ENCODE measurements at regions not wholly inside any gene's neighbourhood (a gene's known extent, or its start where the extent isn't known, plus 50 kb on each side); places are given as distances from the start of the nearest gene placed in this dataset.

DNA sequence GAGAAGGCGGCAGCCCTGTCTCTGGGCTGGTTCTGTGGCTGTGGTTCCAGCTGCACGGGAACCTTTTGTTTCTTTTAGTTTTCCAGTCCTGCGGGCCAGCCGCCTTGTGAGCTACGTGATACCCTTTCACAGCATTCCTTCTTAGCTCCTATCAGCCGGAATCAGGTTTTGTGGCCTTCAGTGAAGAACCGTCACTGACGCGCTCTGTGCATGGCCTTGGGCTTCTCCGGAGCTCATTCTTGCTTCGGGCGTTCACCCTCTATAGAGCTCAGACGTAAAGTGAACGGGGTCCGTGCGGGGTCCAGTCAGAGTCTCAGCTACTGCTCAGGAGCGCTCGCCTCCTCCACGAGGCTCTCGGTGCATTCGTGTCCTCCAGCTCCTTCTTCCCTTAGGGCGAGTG lies 166.7 kb downstream of the FAM43A start:
- Histone ChIP-seq H2AFZ (ENCODE audit: low read length) (no peak overlapping the region), H3K4me2 (ENCODE audit: insufficient read depth, low read length) (no peak overlapping the region), H3K4me3 (ENCODE audit: insufficient read depth, low read length) (no peak overlapping the region), H3K27me3 (ENCODE audit: insufficient read depth, low read length) (peaks cover 8% of the 10 kb centered on the region), H3K27ac (ENCODE audit: low read depth, low read length) (no peak overlapping the region), H3K79me2 (ENCODE audit: insufficient read depth, low read length) (no peaks in the 10 kb centered on the region), H3K9me3 (ENCODE audit: low read depth, low read length) (no peaks in the 10 kb centered on the region), H4K20me1 (ENCODE audit: insufficient read depth, low read length) (no peaks in the 10 kb centered on the region), H3K36me3 (ENCODE audit: insufficient read depth, low read length) (no peaks in the 10 kb centered on the region), H3K4me1 (ENCODE audit: insufficient read depth, low read length) (no peaks in the 10 kb centered on the region)
- TF ChIP-seq, protein P1, sequence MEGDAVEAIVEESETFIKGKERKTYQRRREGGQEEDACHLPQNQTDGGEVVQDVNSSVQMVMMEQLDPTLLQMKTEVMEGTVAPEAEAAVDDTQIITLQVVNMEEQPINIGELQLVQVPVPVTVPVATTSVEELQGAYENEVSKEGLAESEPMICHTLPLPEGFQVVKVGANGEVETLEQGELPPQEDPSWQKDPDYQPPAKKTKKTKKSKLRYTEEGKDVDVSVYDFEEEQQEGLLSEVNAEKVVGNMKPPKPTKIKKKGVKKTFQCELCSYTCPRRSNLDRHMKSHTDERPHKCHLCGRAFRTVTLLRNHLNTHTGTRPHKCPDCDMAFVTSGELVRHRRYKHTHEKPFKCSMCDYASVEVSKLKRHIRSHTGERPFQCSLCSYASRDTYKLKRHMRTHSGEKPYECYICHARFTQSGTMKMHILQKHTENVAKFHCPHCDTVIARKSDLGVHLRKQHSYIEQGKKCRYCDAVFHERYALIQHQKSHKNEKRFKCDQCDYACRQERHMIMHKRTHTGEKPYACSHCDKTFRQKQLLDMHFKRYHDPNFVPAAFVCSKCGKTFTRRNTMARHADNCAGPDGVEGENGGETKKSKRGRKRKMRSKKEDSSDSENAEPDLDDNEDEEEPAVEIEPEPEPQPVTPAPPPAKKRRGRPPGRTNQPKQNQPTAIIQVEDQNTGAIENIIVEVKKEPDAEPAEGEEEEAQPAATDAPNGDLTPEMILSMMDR (IDR thresholded peaks at IDR 0.05; ENCODE audit: extremely low read depth, low read depth, low read length), result no peak
- DNase-seq (ENCODE audit: insufficient read length, low spot score, missing footprints), result no peak

DNA sequence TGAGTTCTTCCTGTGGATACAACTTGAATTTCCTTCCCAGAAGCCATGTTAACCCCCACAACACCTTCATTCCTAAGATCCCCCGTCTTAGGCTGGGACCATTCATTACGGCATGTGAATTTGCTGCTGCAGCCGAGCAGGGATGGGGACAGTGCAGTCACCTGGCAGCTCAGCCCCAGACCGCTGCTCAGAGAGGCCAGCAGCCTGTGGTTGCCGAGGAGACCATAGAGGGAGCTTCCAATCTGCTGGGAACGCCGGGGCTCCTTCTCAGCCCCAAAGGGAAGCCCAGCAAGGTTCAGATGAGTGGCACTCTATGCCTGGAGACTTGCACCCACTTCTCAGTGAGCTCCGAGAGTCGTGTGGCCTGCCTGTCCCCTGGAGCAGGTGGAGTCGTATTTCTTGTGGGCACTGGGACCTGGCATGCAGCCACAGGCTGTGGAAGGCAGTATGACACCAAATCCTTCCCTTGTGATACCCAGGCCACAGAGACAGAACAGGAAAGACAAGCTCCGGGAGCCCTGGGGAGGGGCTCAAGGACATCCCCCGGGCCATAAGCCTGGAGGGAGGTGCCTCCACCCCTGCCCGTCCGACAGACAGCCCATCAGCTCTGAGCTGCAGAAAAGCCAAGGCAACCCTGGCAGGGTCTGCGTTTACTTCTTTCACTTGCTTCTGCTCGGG lies 167.3 kb downstream of the FAM43A start:
- Histone ChIP-seq H2AFZ (ENCODE audit: low read length) (no peak overlapping the region), H3K27me3 (ENCODE audit: insufficient read depth, low read length) (peaks cover 8% of the 10 kb centered on the region), H4K20me1 (ENCODE audit: insufficient read depth, low read length) (no peaks in the 10 kb centered on the region), H3K36me3 (ENCODE audit: insufficient read depth, low read length) (no peaks in the 10 kb centered on the region), H3K4me3 (ENCODE audit: insufficient read depth, low read length) (no peak overlapping the region), H3K79me2 (ENCODE audit: insufficient read depth, low read length) (no peaks in the 10 kb centered on the region), H3K4me1 (ENCODE audit: insufficient read depth, low read length) (no peaks in the 10 kb centered on the region), H3K27ac (ENCODE audit: low read depth, low read length) (no peak overlapping the region), H3K4me2 (ENCODE audit: insufficient read depth, low read length) (no peak overlapping the region), H3K9me3 (ENCODE audit: low read depth, low read length) (no peaks in the 10 kb centered on the region)
- no peak for DNase-seq (ENCODE audit: insufficient read length, low spot score, missing footprints)
- TF ChIP-seq, protein P1 (IDR thresholded peaks at IDR 0.05; ENCODE audit: extremely low read depth, low read depth, low read length), result no peak

DNA sequence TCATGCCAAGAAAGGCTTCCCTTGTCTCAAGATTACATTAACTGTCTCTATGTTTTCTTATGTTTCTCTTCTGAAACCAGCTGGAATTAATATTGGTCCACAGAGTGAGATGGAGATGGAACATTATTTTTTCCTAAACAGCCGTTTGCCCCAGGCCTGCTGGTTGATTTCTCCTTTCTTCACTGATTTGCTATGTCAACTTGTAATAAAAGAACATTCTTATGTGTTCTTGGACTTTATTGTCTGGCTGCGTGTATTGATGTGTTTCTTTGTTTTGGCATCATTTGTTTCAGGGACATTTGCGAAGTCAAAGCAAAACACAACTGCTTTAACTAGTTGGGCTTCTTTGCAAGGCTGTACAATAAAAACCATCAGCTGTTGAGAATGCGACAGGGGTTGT lies 168.5 kb downstream of the FAM43A start:
- H3K79me2 ChIP-seq (ENCODE audit: insufficient read depth, low read length), result no peaks in the 10 kb centered on the region
- no peaks in the 10 kb centered on the region for H3K36me3 ChIP-seq (ENCODE audit: insufficient read depth, low read length)
- H3K27me3 ChIP-seq (ENCODE audit: insufficient read depth, low read length), result peaks cover 4% of the 10 kb centered on the region
- H3K4me2 ChIP-seq (ENCODE audit: insufficient read depth, low read length), result no peak overlapping the region
- H4K20me1 ChIP-seq (ENCODE audit: insufficient read depth, low read length), result no peaks in the 10 kb centered on the region
- H3K27ac ChIP-seq (ENCODE audit: low read depth, low read length), result no peak overlapping the region
- TF ChIP-seq, protein P1 (IDR thresholded peaks at IDR 0.05; ENCODE audit: extremely low read depth, low read depth, low read length), result no peak
- DNase-seq (ENCODE audit: insufficient read length, low spot score, missing footprints), result no peak
- H3K4me3 ChIP-seq (ENCODE audit: insufficient read depth, low read length), result no peak overlapping the region
- H2AFZ ChIP-seq (ENCODE audit: low read length), result no peak overlapping the region
- no peaks in the 10 kb centered on the region for H3K9me3 ChIP-seq (ENCODE audit: low read depth, low read length)
- H3K4me1 ChIP-seq (ENCODE audit: insufficient read depth, low read length), result no peaks in the 10 kb centered on the region

DNA sequence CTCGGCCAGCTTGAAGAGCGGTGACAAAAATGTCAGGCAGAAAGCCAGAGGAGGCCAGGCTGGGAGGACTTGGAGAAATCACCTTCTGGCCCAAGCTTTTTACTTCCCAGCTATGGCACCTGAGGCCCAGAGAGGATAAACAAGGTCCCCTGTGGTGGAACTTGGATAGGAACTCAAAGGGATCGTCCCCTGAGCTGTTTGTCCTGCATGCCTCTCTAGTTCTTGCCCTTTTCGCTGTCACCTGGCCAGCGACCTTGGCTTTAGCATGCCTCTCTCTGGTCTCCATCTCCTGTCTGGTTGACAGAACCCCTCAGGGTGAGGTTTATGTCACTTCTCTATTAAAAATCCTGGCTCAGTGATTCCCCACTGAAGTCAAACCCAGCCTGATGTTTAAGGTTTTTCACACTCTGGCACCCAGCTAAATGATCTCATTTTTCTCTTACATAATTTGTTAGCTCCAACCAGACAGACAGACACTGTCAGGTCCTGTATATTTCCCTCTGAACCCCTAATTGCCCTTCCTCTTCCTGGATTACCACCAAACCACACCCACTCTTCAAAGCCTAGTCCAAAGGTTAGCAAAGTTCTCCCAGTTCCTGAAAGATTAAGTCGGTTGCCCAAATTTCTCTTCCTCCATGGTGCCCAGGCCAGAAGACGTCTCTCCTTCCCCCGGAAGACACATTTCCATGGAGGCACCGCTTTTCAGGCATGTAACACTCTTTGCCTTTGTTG lies 169.1 kb downstream of the FAM43A start:
- Histone ChIP-seq H3K4me1 (ENCODE audit: insufficient read depth, low read length) (no peaks in the 10 kb centered on the region), H3K9me3 (ENCODE audit: low read depth, low read length) (no peaks in the 10 kb centered on the region), H2AFZ (ENCODE audit: low read length) (no peak overlapping the region), H3K4me3 (ENCODE audit: insufficient read depth, low read length) (no peak overlapping the region), H3K27ac (ENCODE audit: low read depth, low read length) (no peak overlapping the region), H4K20me1 (ENCODE audit: insufficient read depth, low read length) (no peaks in the 10 kb centered on the region), H3K27me3 (ENCODE audit: insufficient read depth, low read length) (peaks cover 4% of the 10 kb centered on the region), H3K79me2 (ENCODE audit: insufficient read depth, low read length) (no peaks in the 10 kb centered on the region), H3K36me3 (ENCODE audit: insufficient read depth, low read length) (no peaks in the 10 kb centered on the region), H3K4me2 (ENCODE audit: insufficient read depth, low read length) (no peak overlapping the region)
- no peak for DNase-seq (ENCODE audit: insufficient read length, low spot score, missing footprints)
- TF ChIP-seq, protein P1 (IDR thresholded peaks at IDR 0.05; ENCODE audit: extremely low read depth, low read depth, low read length), result no peak
